Peyer's patch (tissue), 4 donors: ENCODE measurements at regions not wholly inside any gene's neighbourhood (a gene's known extent, or its start where the extent isn't known, plus 50 kb on each side); places are given as distances from the start of the nearest gene placed in this dataset.

Experiments used
- CTCF ChIP-seq, 6 experiments: fragments of 450-650 bp in 4 of 6; fragments of 200-600 bp in 2 of 6; sonication (generic) in 1 of 6; IDR thresholded peaks; one replicate each; pipeline ENCODE4 v1.5.1; 2017 to 2019; ENCODE audit warnings: antibody characterized with exemption in 6 of 6, mild to moderate bottlenecking in 3 of 6, moderate library complexity in 1 of 6
- POLR2A ChIP-seq, 2 donors: fragments of 450-650 bp; IDR thresholded peaks; one replicate each; pipeline ENCODE4 v1.5.1; 2017; ENCODE audit warnings: antibody characterized with exemption in 2 of 2, mild to moderate bottlenecking in 2 of 2, moderate library complexity in 2 of 2

GRCh38 chr7:118898284-118898683 lies 673.8 kb downstream of the ANKRD7 start:
- TF ChIP-seq CTCF (IDR thresholded peaks at IDR 0.05) (no peak), POLR2A (IDR thresholded peaks at IDR 0.05) (no peak)
